ENCODE measurements at regions not wholly inside any gene's neighbourhood (a gene's known extent, or its start where the extent isn't known, plus 50 kb on each side); places are given as distances from the start of the nearest gene placed in this dataset.
"Not testable (repeated sequence)": the region's sequence is repeated elsewhere in the genome, so short reads cannot be mapped to it uniquely, and the experiment has no call there.

- H3K36me3 ChIP-seq (ENCODE audit: control insufficient read depth in 2 of 2, insufficient read depth in 2 of 2, low read length in 1 of 2) = no peaks in the 10 kb centered on the region
- H3K27me3 ChIP-seq (ENCODE audit: control insufficient read depth in 2 of 2, insufficient read depth in 1 of 2, low read length in 1 of 2) = no peaks in the 10 kb centered on the region
- 91% methylated on average over 3 of the region's 3 CpGs for WGBS
- H3K27ac ChIP-seq (ENCODE audit: low read depth in 1 of 2, low read length in 1 of 2) = no peak overlapping the region
- no peak for DNase-seq (ENCODE audit: low read depth in 6 of 9, low spot score in 9 of 9)
- H3K4me1 ChIP-seq (ENCODE audit: control insufficient read depth in 2 of 2, insufficient read depth in 2 of 2, low read length in 2 of 2) = no peaks in the 10 kb centered on the region
- H3K9me3 ChIP-seq (ENCODE audit: control insufficient read depth in 2 of 2, insufficient read depth in 1 of 2, low read length in 1 of 2) = no peaks in the 10 kb centered on the region
- H3K4me3 ChIP-seq (ENCODE audit: low read length in 2 of 2) = no peak overlapping the region
Observed at GRCh38 chr5:118121258-118121657, 867.1 kb downstream of the DTWD2 start.

GRCh38 chr5:118115791-118116190 is 872.6 kb downstream of the DTWD2 start:
- DNase-seq (ENCODE audit: low read depth in 6 of 9, low spot score in 9 of 9) = no peak
- H3K27ac ChIP-seq (ENCODE audit: low read depth in 1 of 2, low read length in 1 of 2) = no peak overlapping the region
- 86% methylated on average over 4 of the region's 4 CpGs for WGBS

GRCh38 chr5:118111956-118112355 is 876.4 kb downstream of the DTWD2 start:
- no peaks in the 10 kb centered on the region for H3K4me1 ChIP-seq (ENCODE audit: control insufficient read depth in 2 of 2, insufficient read depth in 2 of 2, low read length in 2 of 2)
- H3K27ac ChIP-seq (ENCODE audit: low read depth in 1 of 2, low read length in 1 of 2) = no peak overlapping the region
- WGBS = 80% methylated on average over 5 of the region's 5 CpGs
- H3K4me3 ChIP-seq (ENCODE audit: low read length in 2 of 2) = no peak overlapping the region
- H3K36me3 ChIP-seq (ENCODE audit: control insufficient read depth in 2 of 2, insufficient read depth in 2 of 2, low read length in 1 of 2) = no peaks in the 10 kb centered on the region
- no peak for DNase-seq (ENCODE audit: low read depth in 6 of 9, low spot score in 9 of 9)
- H3K9me3 ChIP-seq (ENCODE audit: control insufficient read depth in 2 of 2, insufficient read depth in 1 of 2, low read length in 1 of 2) = no peaks in the 10 kb centered on the region
- H3K27me3 ChIP-seq (ENCODE audit: control insufficient read depth in 2 of 2, insufficient read depth in 1 of 2, low read length in 1 of 2) = no peaks in the 10 kb centered on the region

More at GRCh38 chr5:118115791-118116190, 872.6 kb downstream of the DTWD2 start:
- Histone ChIP-seq H3K4me1 (ENCODE audit: control insufficient read depth in 2 of 2, insufficient read depth in 2 of 2, low read length in 2 of 2) (no peaks in the 10 kb centered on the region), H3K4me3 (ENCODE audit: low read length in 2 of 2) (no peak overlapping the region), H3K36me3 (ENCODE audit: control insufficient read depth in 2 of 2, insufficient read depth in 2 of 2, low read length in 1 of 2) (no peaks in the 10 kb centered on the region), H3K27me3 (ENCODE audit: control insufficient read depth in 2 of 2, insufficient read depth in 1 of 2, low read length in 1 of 2) (no peaks in the 10 kb centered on the region), H3K9me3 (ENCODE audit: control insufficient read depth in 2 of 2, insufficient read depth in 1 of 2, low read length in 1 of 2) (no peaks in the 10 kb centered on the region)

- not testable (repeated sequence) for H3K36me3 ChIP-seq (ENCODE audit: control insufficient read depth in 2 of 2, insufficient read depth in 2 of 2, low read length in 1 of 2); H3K4me1 ChIP-seq (ENCODE audit: control insufficient read depth in 2 of 2, insufficient read depth in 2 of 2, low read length in 2 of 2); H3K27ac ChIP-seq (ENCODE audit: low read depth in 1 of 2, low read length in 1 of 2); H3K27me3 ChIP-seq (ENCODE audit: control insufficient read depth in 2 of 2, insufficient read depth in 1 of 2, low read length in 1 of 2); H3K9me3 ChIP-seq (ENCODE audit: control insufficient read depth in 2 of 2, insufficient read depth in 1 of 2, low read length in 1 of 2); DNase-seq (ENCODE audit: low read depth in 6 of 9, low spot score in 9 of 9); H3K4me3 ChIP-seq (ENCODE audit: low read length in 2 of 2)
- WGBS = 69% methylated on average over 3 of the region's 3 CpGs
Observed at GRCh38 chr5:118107246-118107645, 881.1 kb downstream of the DTWD2 start.

GRCh38 chr5:118098716-118099115 is 889.6 kb downstream of the DTWD2 start:
- no peaks in the 10 kb centered on the region for H3K27me3 ChIP-seq (ENCODE audit: control insufficient read depth in 2 of 2, insufficient read depth in 1 of 2, low read length in 1 of 2)
- DNase-seq (ENCODE audit: low read depth in 6 of 9, low spot score in 9 of 9) = no peak
- H3K36me3 ChIP-seq (ENCODE audit: control insufficient read depth in 2 of 2, insufficient read depth in 2 of 2, low read length in 1 of 2) = no peaks in the 10 kb centered on the region
- H3K27ac ChIP-seq (ENCODE audit: low read depth in 1 of 2, low read length in 1 of 2) = no peak overlapping the region
- 93% methylated on average over 1 of the region's 1 CpG for WGBS
- no peaks in the 10 kb centered on the region for H3K9me3 ChIP-seq (ENCODE audit: control insufficient read depth in 2 of 2, insufficient read depth in 1 of 2, low read length in 1 of 2)
- no peak overlapping the region for H3K4me3 ChIP-seq (ENCODE audit: low read length in 2 of 2)
- no peaks in the 10 kb centered on the region for H3K4me1 ChIP-seq (ENCODE audit: control insufficient read depth in 2 of 2, insufficient read depth in 2 of 2, low read length in 2 of 2)

- H3K4me1 ChIP-seq (ENCODE audit: control insufficient read depth in 2 of 2, insufficient read depth in 2 of 2, low read length in 2 of 2) = no peaks in the 10 kb centered on the region
- no peaks in the 10 kb centered on the region for H3K36me3 ChIP-seq (ENCODE audit: control insufficient read depth in 2 of 2, insufficient read depth in 2 of 2, low read length in 1 of 2)
- no peaks in the 10 kb centered on the region for H3K27me3 ChIP-seq (ENCODE audit: control insufficient read depth in 2 of 2, insufficient read depth in 1 of 2, low read length in 1 of 2)
- H3K4me3 ChIP-seq (ENCODE audit: low read length in 2 of 2) = no peak overlapping the region
- H3K9me3 ChIP-seq (ENCODE audit: control insufficient read depth in 2 of 2, insufficient read depth in 1 of 2, low read length in 1 of 2) = no peaks in the 10 kb centered on the region
- 68% methylated on average over 2 of the region's 2 CpGs for WGBS
- H3K27ac ChIP-seq (ENCODE audit: low read depth in 1 of 2, low read length in 1 of 2) = no peak overlapping the region
- no peak for DNase-seq (ENCODE audit: low read depth in 6 of 9, low spot score in 9 of 9)
Observed at GRCh38 chr5:118095115-118095514, 893.2 kb downstream of the DTWD2 start.

- H3K27me3 ChIP-seq (ENCODE audit: control insufficient read depth in 2 of 2, insufficient read depth in 1 of 2, low read length in 1 of 2) = no peaks in the 10 kb centered on the region
- no peak for DNase-seq (ENCODE audit: low read depth in 6 of 9, low spot score in 9 of 9)
- no peak overlapping the region for H3K4me3 ChIP-seq (ENCODE audit: low read length in 2 of 2)
- no peaks in the 10 kb centered on the region for H3K36me3 ChIP-seq (ENCODE audit: control insufficient read depth in 2 of 2, insufficient read depth in 2 of 2, low read length in 1 of 2)
- no peaks in the 10 kb centered on the region for H3K4me1 ChIP-seq (ENCODE audit: control insufficient read depth in 2 of 2, insufficient read depth in 2 of 2, low read length in 2 of 2)
- no peaks in the 10 kb centered on the region for H3K9me3 ChIP-seq (ENCODE audit: control insufficient read depth in 2 of 2, insufficient read depth in 1 of 2, low read length in 1 of 2)
- no peak overlapping the region for H3K27ac ChIP-seq (ENCODE audit: low read depth in 1 of 2, low read length in 1 of 2)
Observed at GRCh38 chr5:118088448-118088847, 899.9 kb downstream of the DTWD2 start.

GRCh38 chr5:118076490-118076889 is 911.9 kb downstream of the DTWD2 start:
- no peak overlapping the region for H3K27ac ChIP-seq (ENCODE audit: low read depth in 1 of 2, low read length in 1 of 2)
- H3K9me3 ChIP-seq (ENCODE audit: control insufficient read depth in 2 of 2, insufficient read depth in 1 of 2, low read length in 1 of 2) = peaks cover 0 to 3% of the 10 kb centered on the region in 2 donors
- WGBS = 93% methylated on average over 2 of the region's 2 CpGs
- no peaks in the 10 kb centered on the region for H3K27me3 ChIP-seq (ENCODE audit: control insufficient read depth in 2 of 2, insufficient read depth in 1 of 2, low read length in 1 of 2)
- no peaks in the 10 kb centered on the region for H3K4me1 ChIP-seq (ENCODE audit: control insufficient read depth in 2 of 2, insufficient read depth in 2 of 2, low read length in 2 of 2)
- no peaks in the 10 kb centered on the region for H3K36me3 ChIP-seq (ENCODE audit: control insufficient read depth in 2 of 2, insufficient read depth in 2 of 2, low read length in 1 of 2)
- no peak overlapping the region for H3K4me3 ChIP-seq (ENCODE audit: low read length in 2 of 2)
- DNase-seq (ENCODE audit: low read depth in 6 of 9, low spot score in 9 of 9) = no peak

GRCh38 chr5:118070041-118070440 is 918.3 kb downstream of the DTWD2 start:
- no peak for DNase-seq (ENCODE audit: low read depth in 6 of 9, low spot score in 9 of 9)
- 98% methylated on average over 2 of the region's 2 CpGs for WGBS
- no peaks in the 10 kb centered on the region for H3K27me3 ChIP-seq (ENCODE audit: control insufficient read depth in 2 of 2, insufficient read depth in 1 of 2, low read length in 1 of 2)
- H3K4me1 ChIP-seq (ENCODE audit: control insufficient read depth in 2 of 2, insufficient read depth in 2 of 2, low read length in 2 of 2) = no peaks in the 10 kb centered on the region
- no peaks in the 10 kb centered on the region for H3K9me3 ChIP-seq (ENCODE audit: control insufficient read depth in 2 of 2, insufficient read depth in 1 of 2, low read length in 1 of 2)
- H3K4me3 ChIP-seq (ENCODE audit: low read length in 2 of 2) = no peak overlapping the region
- H3K36me3 ChIP-seq (ENCODE audit: control insufficient read depth in 2 of 2, insufficient read depth in 2 of 2, low read length in 1 of 2) = no peaks in the 10 kb centered on the region
- no peak overlapping the region for H3K27ac ChIP-seq (ENCODE audit: low read depth in 1 of 2, low read length in 1 of 2)

- Histone ChIP-seq H3K4me3 (ENCODE audit: low read length in 2 of 2) (no peak overlapping the region), H3K27ac (ENCODE audit: low read depth in 1 of 2, low read length in 1 of 2) (no peak overlapping the region), H3K27me3 (ENCODE audit: control insufficient read depth in 2 of 2, insufficient read depth in 1 of 2, low read length in 1 of 2) (no peaks in the 10 kb centered on the region), H3K9me3 (ENCODE audit: control insufficient read depth in 2 of 2, insufficient read depth in 1 of 2, low read length in 1 of 2) (no peaks in the 10 kb centered on the region), H3K36me3 (ENCODE audit: control insufficient read depth in 2 of 2, insufficient read depth in 2 of 2, low read length in 1 of 2) (no peaks in the 10 kb centered on the region), H3K4me1 (ENCODE audit: control insufficient read depth in 2 of 2, insufficient read depth in 2 of 2, low read length in 2 of 2) (no peaks in the 10 kb centered on the region)
- DNase-seq (ENCODE audit: low read depth in 6 of 9, low spot score in 9 of 9) = no peak
Observed at GRCh38 chr5:118069452-118069851, 918.9 kb downstream of the DTWD2 start.

All from thymus (tissue), 11 donors.